Caki2 (cell line): ENCODE measurements at regions not wholly inside any gene's neighbourhood (a gene's known extent, or its start where the extent isn't known, plus 50 kb on each side); places are given as distances from the start of the nearest gene placed in this dataset.
"Not testable (repeated sequence)": the region's sequence is repeated elsewhere in the genome, so short reads cannot be mapped to it uniquely, and the experiment has no call there.

ENCODE experiments used
- DNase-seq: peaks from one replicate; pipeline ENCODE4 v3.0.0-alpha.2; 2015; ENCODE audit warnings: low read depth
- in situ Hi-C: cut with HindIII; loops from 2 replicates; pipeline ENCODE4 v1.10.0; 2016; ENCODE audit warnings: low sequenced_read_pairs, low pct_unique_long_range_greater_than_20kb, mixed read lengths

- DNase-seq: no peak
- in situ Hi-C loops: no loop called here
These were observed 580.5 kb downstream of the REEP3 start for GRCh38 chr10:64101606-64102263.

- no peak for DNase-seq
- in situ Hi-C loops: no loop called here
These were observed 581.0 kb downstream of the REEP3 start for GRCh38 chr10:64102264-64102633.

GRCh38 chr10:64102916-64103315 is 581.7 kb downstream of the REEP3 start:
- DNase-seq: no peak
- in situ Hi-C loops: no loop called here

- no peak for DNase-seq
- in situ Hi-C loops: no loop called here
These were observed 582.7 kb downstream of the REEP3 start for GRCh38 chr10:64103750-64104470.

- in situ Hi-C loops: no loop called here
- DNase-seq: no peak
These were observed 588.8 kb downstream of the REEP3 start for GRCh38 chr10:64109926-64110495.

GRCh38 chr10:64112701-64113355 is 591.6 kb downstream of the REEP3 start:
- DNase-seq: no peak
- in situ Hi-C loops: no loop called here

DNA sequence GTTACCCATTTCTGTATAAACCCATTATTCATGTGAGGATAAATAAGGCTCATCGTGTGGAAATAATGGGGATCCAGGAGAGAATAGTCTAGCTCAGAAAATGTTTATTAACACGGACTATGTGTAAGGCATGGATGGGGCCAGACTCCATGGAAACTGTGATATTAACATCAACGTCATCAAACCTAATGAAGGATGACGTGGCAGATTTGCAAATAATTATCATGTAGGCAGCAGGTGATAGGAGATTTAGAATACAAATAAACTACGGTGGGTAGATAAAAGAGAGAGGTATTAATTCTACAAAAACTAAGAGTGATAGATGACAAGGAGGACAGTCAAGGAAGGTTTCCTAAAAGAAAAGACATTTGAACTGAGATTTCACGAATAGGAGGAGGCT is 592.2 kb downstream of the REEP3 start:
- no peak for DNase-seq

GRCh38 chr10:64113792-64114191 is 592.6 kb downstream of the REEP3 start:
- DNase-seq: no peak
- in situ Hi-C loops: no loop called here

More for the DNA sequence above, 592.2 kb downstream of the REEP3 start:
- in situ Hi-C loops: no loop called here

DNA sequence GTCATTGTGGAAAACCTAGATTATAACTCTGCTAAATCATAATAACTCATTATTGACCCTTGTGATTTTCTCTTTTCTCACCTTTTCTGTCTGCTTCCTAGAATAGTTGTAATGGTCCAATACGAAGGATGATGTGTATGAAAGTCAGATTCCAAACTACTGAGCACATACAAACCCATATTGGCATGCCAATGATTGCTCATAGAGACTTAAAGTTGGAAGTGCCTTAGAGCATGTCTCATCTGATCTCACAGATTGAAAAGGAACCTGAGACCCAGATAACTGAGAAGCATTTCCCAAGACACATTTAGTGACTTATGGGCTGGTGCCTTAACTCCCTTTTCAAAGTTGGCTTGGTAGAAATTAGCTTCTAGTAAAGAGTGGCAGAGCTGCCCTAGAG is 594.3 kb downstream of the REEP3 start:
- in situ Hi-C loops: no loop called here
- no peak for DNase-seq

DNA sequence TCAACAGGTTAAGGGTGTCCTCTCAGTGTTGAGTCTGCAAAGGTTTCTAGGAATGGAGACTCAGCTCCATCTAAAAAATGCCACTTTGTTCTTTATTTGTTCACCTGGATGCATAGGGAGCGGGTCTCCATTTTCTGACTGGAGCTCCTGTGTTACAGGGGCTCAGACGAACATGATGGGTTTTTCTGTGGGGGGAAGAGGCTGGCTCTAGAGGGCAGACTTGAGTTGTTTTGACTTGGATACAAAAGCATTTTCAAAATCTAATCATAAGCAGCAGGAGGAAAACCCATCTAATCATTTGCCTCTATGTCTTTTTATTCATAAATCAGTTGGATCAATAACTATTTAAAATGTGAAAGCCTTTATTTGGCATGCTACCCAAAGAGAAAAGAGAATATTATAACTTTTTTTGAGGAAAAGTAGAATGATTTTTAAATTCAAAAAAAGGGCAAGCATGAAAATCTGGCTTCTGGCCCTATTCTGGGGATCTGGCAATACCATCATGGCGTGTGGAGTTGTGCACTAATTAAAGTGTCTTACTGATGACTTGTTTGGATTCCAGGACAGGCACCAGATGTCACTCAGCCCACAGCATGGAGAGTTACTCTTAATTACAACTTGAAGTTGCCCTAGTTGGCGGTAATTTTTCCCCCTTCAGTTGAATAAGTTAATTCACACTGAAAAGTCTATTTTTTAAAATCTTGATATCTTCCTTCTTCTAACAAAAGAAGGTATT is 594.9 kb downstream of the REEP3 start:
- in situ Hi-C loops: no loop called here
- DNase-seq: peak; percentile 14

DNA sequence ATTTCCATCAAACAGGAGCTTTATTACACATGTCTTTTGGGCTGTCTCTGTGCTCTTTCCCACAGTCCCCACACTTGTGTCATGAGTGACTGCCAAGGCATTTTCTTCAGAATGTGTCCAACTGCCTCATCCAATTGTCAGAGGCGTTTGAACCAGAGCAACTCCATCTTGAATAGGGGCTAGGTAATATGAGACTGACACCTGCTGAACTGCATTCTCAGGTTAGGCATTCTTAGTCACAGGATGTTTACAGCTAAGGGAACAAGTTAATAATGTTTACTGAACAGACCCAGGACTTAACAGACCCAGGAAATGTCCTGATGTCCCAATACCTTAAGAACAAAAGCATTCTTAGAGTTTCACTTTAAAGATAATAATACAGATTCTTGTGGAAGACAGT is 595.5 kb downstream of the REEP3 start:
- in situ Hi-C loops: no loop called here
- no peak for DNase-seq

GRCh38 chr10:64118736-64119135 is 597.5 kb downstream of the REEP3 start:
- in situ Hi-C loops: no loop called here
- DNase-seq: no peak

- in situ Hi-C loops: not testable (repeated sequence)
- DNase-seq: peak; percentile 15
These were observed 599.2 kb downstream of the REEP3 start for GRCh38 chr10:64120301-64120980.

DNA sequence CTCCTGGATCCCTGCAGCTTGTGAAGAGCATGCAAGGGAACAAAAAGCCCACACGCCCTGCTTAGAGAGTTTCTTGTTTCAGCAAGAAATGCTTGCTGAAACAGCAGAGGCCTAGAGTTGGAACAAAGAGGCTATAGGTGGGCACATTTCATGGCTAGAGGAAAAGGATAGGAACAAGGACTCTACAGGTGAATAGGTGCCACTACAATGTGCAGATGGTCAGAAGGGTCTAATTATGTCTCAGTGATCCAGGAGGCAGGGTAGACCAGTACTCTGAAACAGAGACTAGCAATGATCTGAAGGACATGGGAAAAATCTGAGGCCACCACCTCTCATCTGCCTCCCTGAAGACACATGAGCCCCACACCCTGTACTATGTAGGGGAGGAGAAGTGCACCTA is 609.0 kb downstream of the REEP3 start:
- in situ Hi-C loops: no loop called here
- DNase-seq: no peak

DNA sequence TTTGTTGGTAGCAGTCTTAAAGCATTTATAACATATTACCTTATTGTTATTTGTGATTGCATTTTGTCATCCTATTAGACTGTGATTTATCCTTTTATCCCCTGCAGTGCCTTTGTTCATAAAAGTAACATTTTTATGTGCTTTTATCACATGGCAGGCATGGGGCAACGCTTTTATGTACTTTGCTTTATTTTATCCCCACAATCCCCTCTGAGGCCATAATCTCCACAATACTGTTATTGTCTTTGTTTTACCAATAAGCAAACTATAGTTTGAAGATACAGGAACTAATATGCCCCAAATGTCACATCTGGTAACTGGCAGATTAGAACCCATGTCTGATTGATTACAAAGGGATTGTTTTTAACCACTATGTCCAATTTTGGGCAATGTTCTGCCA is 613.5 kb downstream of the REEP3 start:
- no peak for DNase-seq
- in situ Hi-C loops: no loop called here

DNA sequence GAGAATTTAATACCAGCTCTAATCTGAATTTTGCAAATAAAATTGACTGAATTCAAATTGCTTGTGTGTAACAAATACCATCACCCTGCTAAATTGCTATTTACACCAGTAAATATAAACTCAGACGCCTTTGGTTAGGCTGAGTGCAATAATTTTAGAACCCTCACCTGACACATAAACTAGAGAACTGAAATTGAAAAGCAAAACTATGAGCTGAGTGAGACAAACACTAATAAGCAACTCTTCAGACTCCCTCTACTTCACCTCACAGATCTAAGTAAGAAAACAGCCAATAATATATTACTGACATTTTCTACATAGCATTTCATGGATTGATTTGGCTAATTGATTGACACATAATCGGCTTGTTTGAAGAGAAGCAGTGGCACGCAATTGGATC is 621.2 kb downstream of the REEP3 start:
- in situ Hi-C loops: no loop called here
- no peak for DNase-seq

DNA sequence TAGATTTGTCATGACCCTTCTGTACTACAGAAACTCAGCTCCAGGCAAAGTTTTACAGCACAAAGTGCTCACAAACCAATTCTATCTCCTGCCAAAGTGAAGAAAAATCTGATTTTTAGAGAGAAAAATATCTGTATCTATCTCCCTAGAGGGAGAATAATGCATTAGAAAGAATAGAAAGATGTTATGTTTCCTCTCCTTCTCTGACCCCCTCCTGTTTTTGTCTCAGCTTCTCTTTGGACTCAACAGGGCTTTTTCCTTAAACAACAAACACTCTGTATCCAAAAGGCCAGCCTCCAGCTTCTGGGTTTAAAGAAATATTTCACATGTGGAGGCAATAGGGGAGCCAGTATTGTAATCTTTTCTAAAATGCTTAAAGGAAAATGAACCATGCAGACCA is 627.4 kb downstream of the REEP3 start:
- in situ Hi-C loops: no loop called here
- DNase-seq: no peak

- DNase-seq: no peak
- in situ Hi-C loops: no loop called here
These were observed 635.0 kb downstream of the REEP3 start for GRCh38 chr10:64156166-64156565.
